ENCODE measurements at regions not wholly inside any gene's neighbourhood (a gene's known extent, or its start where the extent isn't known, plus 50 kb on each side); places are given as distances from the start of the nearest gene placed in this dataset.

DNA sequence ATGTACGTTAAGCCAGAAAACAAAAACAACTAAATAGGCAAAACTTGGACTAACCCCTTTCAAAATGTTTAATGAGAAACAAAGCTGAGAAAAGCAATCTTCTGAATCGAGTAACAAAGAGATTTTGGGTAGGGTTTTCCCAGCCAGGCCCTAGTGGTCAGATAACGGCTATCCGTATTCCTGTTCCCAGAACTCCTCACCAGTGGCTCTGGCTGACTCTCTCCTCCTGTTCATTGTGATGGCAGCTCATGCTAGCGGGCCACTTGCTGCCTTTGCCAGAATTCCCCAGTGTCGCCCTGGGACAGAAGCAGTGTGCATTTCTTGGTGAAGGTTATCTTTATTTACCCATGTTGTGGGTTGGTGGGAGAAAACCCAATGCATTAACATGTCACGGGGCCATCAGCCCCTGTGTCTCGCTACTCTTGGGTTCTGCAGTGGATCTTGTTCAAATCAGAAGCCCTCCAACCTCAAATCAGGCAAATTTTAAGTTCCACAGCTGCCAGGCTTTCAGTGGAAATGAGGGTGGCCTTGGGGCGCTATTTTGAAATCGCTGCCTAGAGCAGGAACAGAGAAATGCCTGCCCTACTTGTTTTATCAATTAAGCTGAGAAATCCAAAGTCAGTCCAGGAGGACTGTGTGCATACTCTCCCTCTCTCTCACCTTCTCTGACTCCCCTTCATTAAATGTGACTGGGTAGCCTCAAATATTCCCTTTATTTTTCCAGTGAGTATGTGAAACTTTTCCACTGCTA, 164.5 kb upstream of the NPVF start:
- no peak for DNase-seq

DNA sequence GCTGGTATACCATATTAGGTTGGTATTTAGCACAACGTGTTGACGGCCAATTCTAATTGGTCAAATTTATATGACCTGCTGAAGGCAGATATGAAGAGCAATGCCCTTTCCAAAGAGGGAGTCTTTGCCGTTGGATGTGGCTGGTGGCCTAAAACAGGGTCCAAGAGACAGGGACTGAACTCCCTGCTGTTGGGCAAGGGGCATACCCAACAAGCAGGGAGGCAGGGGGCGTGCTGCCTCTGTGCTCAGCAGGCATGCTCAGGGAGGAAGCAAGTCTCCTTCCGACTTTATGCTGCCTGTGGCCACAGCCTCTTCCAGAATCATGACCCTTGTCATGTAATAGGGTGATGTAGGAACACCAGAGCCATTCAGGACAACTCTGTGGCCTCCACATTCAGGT, 167.7 kb upstream of the NPVF start:
- no peak for DNase-seq

DNA sequence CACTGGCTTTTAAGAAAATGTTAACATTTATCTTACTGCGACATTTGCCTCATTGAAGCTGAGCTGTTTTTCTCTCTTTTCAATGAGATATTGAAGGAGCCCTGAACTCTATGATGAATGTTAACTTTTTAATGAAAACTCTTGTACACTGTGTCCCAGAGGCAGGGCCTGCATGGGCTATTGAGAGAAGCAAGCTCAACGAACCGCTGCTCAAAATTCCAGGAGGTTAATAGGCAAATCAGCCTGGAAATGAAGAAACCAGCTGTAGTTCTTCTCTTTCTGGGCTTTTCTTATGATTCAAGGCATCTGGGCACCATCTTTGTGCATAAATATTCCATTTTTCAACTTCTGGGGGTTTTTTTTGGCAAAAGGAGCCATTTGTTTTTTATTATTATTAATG, 168.4 kb upstream of the NPVF start:
- DNase-seq = no peak

DNA sequence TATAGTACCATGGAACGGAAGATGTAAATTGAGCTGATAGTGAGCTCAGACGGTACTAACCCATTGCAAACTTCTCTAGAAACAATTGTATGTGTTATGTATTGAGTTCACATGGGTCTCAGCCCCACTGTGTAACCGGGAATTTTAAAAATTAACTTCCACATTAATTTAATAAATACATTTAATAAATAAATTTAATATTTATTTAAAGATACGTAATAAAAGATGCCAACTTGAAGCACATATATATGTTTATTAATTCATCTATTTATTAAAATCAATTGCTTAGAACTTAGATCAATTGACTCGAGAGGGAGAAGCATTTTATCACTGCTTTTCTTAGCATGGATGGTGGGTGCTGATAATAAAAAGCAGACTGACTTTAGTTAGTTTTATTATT, 170.1 kb upstream of the NPVF start:
- no peak for DNase-seq

DNA sequence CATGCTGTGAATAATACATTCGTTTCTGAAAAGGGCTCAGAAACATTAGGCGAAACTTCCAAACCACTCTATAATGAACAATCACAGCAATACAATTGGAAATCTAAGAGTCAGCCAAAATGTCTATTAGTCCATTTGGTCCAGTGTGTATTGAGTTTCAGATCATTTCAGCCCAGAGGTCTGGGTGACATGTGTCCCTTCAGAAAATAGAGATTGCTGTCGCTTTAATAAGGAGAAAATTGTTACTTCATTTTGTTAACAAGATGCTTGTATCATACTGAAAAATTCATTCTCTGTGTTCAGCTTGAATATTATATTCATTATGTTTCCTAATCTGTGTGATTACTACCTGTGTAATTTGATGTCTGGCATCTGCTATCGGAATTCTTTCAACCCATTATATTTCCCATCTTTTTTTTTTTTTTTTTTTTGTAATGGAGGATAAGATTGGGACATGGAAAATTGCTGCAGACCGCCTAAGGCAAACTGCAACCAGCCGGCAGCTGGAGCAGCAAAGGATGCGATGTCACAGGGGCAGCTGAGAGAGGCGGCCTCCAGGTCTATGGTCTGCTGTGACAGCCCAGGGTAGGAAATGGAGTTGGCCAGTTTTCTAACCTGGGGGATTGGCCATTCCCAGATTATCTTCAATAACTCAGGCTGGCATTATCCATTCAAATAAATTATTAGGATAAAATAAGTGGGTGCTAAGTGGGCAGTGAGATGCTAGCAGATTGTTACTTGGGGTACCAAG, 170.9 kb upstream of the NPVF start:
- DNase-seq = no peak

DNA sequence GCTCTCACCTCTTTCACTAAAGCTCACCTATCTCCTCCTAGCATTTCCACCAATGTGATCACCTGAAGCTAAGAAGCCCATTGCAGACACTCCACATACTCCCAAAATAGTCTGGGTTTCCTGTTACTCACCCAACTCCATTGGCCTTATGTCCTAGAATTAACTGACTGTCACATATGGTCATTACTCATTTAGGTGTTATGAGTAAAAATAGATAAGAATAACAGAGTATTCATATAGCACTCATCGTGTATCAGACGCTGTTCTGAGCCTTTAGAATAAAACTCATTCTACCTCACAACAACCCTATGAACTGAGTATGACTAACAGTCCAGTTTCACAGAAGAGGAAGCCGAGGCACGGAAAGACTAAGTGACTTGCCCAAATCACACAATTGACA, 174.2 kb upstream of the NPVF start:
- no peak for DNase-seq

DNA sequence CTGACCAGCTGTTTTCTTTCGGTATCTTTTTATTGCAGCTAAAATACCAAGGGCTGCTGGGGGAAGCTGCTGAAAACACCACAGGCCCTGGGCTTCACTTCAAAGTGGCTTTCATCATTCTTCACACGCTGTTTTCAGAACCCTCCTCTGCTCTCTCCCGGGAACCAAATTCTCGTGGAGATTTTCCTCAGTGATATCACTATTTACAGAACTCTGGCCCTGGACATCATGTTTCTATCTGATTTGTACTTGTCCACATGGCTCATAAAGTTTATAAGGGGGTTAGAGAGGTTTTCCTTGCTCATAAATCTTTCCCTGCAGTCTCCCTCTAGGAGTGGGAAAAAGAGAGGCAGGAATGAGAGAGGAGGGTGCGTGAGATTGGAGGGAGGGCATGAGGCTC, 177.4 kb upstream of the NPVF start:
- DNase-seq = peak in 1 of 2 donors; percentile 37

DNA sequence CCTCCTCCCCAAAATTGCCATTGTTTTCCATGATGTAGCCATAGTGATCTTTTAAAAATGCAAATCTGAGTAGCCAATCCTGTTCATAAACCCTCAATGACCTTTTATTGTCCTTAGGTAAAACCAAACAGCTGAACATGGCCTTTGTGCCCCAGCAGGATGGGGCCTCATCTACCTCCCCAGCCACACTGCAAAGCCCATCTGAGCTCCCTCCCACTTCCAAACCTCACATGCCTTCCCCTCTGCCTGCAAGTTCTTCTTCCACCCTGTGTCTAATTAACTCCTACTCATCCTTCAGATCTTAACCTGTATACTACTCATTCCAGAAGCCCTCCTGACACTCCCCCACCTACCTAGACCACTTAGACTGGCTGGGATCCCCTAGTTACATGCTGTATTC, 178.8 kb upstream of the NPVF start:
- no peak for DNase-seq

DNA sequence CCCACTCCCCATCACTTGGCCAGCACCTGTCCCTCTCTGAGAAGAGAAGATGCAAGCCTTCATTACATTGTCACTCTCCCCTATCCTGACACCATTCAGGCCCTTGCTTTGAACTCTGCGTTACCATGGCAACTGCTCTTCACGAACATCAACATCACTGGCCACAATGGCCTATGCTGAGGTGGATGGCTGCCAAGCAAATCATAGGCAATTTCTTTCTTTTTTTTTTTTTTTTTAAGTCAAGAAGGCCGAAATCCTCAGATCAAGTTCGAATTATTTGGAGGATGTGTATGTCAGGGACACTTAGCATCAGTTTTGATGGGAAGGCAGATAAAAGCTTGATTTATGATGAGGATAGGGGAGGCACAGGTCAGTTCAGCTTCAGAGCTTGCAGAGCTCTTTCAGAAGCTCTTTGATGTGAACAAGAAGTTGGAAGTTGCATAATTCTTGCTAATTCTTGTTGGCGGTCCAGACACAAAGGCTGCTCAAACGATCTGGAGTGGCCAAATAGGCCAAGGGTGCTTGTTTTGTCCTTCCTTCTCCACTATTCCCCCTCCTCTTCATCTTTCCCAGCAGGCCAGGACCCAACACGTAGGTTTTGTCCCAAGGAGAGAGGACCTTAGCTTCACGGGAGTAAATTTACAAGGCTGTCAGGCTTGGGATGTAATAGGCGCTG, 179.9 kb upstream of the NPVF start:
- DNase-seq = peak; percentile 36 to 47

DNA sequence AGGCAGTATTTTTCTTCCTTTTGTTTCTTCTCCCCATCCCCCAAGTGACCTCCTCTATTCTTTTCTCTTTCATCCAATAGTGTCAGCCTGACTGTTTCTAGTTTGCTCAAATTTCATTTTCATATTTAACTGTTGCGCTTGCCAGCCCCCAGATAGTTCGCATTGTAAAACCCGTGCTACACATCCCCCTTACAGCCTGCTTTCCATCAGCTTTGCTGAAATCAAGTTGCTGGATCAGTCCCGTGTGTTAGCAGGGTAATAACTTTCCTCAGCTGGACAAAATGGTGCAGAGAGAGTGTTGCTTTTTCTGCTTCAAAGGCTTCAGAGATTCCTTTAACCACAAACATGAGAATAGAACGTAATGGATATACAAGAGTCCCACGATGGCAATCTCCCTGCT, 180.6 kb upstream of the NPVF start:
- no peak for DNase-seq

DNA sequence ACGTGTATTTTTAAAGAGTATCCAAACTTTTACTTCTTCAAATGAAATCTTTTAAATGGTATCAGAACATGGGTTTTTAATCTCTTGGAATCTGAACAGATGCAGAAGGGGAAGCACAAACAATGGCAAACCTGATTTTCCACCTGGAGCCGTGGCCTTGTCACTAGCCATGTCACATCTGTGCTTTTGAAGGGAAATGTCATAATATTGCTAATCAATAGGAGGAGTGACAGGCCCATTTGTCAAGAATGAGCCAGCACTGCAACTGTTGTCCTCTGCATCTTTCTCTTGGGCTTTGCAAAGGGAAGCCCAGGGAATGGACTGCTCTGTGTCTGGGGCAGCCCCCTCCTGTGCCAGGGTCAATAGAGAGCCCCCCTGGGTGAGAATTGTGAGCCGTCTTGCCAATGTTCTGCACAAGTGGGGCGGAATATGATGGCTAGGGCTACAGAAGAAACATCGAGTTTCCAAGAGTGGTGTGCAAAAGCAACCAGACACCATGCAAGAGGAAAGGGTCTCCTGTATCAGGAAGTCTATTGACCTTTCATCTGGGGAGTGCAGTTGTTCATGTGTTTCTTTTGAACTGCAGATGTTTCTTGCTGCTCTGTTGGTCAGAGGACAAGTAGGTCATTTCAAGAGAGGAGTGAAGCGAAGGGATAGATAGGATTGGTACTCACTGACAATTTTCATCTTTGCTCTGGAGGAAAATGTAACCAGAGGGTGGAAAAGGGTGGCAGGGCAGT, 181.8 kb upstream of the NPVF start:
- DNase-seq = no peak

DNA sequence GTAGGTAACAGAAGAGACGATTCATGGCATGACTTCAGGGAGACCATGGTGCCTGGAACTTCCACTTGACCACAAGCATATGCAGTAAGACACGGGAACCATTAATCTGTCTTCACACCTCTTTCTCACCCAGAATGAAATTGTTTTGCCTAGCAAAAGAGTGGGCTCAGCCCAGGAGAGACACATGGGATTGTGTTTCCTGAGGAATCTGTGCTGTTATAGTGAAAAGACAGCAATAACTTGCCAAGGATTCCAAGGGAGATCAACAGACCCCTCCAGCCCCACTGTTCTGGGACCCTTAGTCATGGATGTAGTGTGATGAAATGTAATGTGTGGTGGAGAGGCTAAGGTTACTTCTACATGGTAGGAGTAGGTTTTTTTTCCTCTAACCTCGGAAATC, 192.5 kb upstream of the NPVF start:
- DNase-seq = peak; percentile 19 to 25

DNA sequence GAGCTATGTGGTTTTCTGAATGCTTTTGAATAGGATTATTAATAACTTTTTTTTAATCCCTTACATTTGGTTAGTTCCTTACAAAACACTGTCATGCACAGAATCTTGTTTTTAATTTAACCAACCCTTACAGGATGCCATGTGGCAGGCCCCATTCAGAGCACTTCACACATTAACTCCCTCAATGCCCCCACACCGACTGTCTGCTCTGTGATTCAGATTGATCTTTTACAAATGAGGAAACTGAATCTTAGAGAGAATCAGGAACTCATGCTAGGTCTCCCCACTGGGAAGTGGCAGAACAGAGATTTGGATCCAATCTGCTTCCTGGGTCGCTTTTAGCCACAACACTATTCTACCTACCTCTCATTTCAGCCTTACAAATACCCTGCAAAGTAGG, 195.8 kb upstream of the NPVF start:
- DNase-seq = no peak

DNA sequence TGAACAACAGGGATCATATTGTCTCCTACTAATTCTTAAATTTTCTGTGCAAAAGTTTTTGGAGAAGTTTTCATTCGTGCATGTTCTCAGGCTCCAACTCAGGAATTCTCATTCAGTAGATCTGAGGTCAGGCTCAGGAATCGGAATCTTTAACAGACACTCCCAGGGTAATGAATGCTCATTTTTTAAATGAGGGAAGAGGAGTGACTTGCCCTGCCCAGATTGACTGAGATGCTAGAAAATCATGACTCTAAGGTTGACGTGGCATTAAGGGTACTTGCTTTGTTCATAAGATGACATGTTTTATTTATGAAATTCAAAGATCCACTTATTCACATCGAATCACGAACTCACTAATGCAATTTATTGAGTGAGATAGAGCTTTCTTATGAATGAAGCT, 196.6 kb upstream of the NPVF start:
- no peak for DNase-seq

DNA sequence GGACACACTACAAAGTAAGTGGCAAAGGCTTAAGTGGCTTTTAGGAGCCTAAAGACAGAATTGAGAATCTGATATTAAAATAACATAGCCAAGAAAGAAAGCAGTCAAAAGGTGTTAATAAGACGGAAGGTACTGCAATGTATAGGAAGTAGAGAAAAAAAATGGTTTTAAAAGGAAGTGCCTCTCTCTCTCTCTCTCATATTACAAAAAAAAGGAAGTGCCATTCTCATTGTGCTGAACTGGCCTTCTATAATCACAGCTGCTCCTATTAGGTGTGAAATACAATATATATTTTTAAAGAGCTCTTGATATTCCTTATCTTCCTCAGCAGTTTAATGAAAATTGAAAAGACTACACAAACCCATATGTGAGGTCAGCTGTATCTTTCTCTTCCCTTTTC, 199.4 kb upstream of the NPVF start:
- DNase-seq = no peak

DNA sequence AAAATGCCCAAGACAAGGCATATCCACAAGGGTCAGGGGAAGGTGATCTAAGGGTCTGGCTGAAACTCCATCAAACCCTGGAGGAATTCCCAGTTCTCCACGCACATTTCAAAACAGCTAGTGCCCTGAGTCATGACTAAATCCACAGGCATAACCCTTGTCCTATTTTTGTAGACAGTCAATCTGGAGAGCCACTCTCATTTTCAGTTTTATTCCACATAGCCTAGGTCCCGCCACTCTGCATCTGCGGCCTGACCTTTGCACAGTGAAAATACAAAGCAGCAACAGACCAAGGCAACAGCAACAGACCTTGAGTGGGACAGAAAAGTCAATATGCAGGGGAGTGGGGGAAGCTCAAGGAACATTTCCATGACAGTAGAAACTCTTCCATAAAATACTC, 201.4 kb upstream of the NPVF start:
- no peak for DNase-seq

DNA sequence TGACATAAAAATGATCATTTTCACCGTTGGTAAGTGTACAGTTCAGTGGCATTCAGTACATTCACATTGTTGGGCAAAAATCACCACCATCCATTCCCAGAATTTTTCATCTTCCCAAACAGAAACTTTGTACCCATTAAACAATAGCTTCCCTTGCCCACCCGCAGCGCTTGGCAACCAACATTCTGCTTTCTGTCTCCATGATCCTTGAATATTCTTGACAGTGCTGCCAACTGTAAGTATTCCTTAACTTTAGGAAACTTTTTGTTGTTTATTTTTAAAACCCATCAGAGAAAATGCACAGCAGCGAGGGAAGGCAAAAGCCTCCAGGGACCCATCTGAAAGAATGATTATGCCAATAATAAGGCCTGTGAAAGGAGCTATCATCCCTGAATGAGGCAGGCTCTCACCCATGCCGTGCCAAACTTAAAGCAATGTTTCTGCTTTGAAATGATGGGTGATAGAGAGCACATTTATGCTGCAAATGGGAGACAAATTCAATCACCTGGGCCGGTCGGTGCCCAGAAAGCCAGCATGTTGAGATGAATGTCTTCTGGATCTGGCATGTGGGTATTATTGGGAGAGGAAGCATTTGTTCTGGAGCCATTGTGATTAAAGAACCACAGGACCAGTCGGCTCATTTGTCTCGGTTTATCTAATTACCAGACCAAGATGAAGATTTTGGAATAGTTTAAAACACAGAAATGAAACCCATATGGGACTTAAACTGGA, 202.1 kb upstream of the NPVF start:
- DNase-seq = no peak

DNA sequence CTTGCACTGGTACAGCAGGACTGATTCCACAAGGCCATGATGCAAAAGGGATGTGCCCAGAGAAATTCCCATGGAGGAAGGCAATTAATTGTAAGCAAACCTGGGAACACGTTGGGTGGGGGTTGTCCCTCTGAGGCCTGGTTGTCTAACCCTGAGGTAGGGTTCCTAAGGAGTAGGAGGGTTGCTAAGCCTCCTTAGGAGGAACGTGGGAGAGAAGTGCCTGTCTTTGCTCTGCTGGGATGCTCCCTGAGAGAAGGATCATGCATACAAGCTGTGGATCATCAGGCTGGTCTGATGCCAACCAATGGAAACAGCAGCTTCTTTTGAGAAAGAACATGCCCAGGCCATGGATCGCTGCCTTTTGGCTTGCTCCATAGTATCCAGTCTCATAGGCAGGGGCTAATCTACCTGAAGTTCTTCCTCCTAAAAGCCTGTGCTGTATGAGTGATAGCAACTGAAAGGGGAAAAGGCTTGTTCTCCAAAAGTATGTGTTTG, 203.7 kb upstream of the NPVF start:
- no peak for DNase-seq

DNA sequence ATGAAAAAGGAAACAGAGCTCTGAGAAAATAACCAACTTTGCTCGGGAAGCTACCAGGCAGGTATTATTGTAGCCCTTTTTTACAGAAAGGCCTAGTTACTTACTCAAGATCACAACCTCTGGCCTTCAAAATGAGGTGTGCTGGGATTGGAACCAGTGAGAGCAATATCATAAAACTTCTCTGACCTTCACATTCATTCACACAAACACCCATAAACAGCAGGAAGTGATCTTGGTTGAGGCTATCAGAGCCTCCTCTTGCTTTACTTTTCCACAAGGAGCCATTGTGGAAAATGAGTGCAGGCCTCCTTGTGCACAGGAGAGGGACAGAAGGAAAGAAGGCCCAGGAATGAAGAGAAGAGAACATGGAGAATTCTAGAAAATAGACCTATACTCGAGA, 204.5 kb upstream of the NPVF start:
- DNase-seq = no peak

DNA sequence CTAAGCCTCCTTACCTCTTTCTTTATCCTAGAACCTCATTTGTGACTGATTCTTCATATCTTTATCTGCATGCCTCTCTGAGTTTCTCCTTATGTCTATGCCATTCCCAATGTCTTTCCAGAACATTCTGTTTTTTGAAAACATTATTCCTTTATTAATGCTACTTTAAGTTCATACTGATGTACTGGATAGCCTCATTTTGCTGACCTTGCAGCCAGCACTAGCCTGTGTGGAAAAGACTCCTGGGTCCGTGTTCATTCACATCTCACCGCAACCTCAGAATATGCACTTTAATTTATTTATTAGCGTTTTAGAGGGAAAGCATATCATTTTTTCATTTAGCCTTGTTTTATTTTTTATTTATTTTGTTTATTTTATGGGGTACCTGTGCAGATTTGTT, 208.1 kb upstream of the NPVF start:
- DNase-seq = no peak

DNA sequence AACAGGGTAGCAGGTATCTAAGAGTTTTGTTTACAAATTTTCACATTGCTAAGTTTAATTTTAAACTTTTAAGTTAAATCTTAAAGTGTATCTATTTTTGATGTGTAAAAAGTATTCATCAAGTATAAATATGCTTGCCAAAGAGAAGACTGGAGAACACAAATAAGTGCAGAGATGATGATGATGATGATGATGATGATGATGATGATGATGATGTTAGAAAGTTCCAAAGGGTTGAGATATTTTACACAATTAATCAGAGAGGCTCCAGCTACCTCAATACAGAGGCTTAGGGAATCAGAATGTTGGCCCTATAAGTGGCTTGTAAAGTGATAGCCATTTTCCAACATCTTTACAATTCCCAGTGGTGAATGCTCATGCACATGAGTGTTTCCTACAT, 209.0 kb upstream of the NPVF start:
- no peak for DNase-seq

DNA sequence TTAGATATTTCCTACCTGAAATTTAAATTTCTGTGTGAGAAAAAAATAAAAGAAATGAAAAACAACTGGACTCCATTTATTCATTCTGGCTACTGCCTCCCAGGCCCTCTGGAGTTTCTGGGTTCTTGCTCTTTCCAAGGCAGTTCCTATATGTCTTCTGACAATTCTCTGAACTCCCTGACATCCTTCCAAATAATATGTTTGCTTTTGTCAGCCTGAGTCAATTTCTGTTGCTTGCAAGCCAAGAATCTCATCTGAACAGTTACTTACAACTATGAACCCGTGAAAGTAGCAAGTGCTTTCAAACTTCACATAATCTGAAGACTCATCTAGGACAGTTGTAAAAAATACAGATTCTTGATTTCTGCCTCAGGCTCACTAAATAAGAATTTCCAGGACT, 216.7 kb upstream of the NPVF start:
- no peak for DNase-seq
